HG02678 (cell line): ENCODE measurements at regions not wholly inside any gene's neighbourhood (a gene's known extent, or its start where the extent isn't known, plus 50 kb on each side); places are given as distances from the start of the nearest gene placed in this dataset.

Experiments used
- ATAC-seq: cut with Tn5 transposase; IDR thresholded peaks from one replicate; pipeline ENCODE4 v1.9.1; 2021; ENCODE audit warnings: mild to moderate bottlenecking, moderate library complexity; ENCODE audit not compliant: unreplicated experiment

GRCh38 chr2:200751786-200752185 is 59.9 kb upstream of the BZW1 start:
- no peak for ATAC-seq

GRCh38 chr2:200752332-200752731 is 59.4 kb upstream of the BZW1 start:
- ATAC-seq, result no peak

GRCh38 chr2:200752835-200753234 is 58.9 kb upstream of the BZW1 start:
- no peak for ATAC-seq

GRCh38 chr2:200756618-200757321 is 54.9 kb upstream of the BZW1 start:
- ATAC-seq, result peak; percentile 86

- peak; percentile 21 for ATAC-seq
These were observed 54.3 kb upstream of the BZW1 start for GRCh38 chr2:200757399-200757798.

GRCh38 chr2:200758341-200758740 is 53.4 kb upstream of the BZW1 start:
- ATAC-seq, result no peak

GRCh38 chr2:200761266-200761665 is 50.4 kb upstream of the BZW1 start:
- no peak for ATAC-seq
